NCI-H774 (cell line): ENCODE measurements at regions not wholly inside any gene's neighbourhood (a gene's known extent, or its start where the extent isn't known, plus 50 kb on each side); places are given as distances from the start of the nearest gene placed in this dataset.

ENCODE experiments used
- DNase-seq: peaks from one replicate; lab custom pipeline; 2025; lab: John Stamatoyannopoulos, UW

GRCh38 chr2:7891312-7891711 lies 790.5 kb upstream of the ID2 start:
- no peak for DNase-seq

DNA sequence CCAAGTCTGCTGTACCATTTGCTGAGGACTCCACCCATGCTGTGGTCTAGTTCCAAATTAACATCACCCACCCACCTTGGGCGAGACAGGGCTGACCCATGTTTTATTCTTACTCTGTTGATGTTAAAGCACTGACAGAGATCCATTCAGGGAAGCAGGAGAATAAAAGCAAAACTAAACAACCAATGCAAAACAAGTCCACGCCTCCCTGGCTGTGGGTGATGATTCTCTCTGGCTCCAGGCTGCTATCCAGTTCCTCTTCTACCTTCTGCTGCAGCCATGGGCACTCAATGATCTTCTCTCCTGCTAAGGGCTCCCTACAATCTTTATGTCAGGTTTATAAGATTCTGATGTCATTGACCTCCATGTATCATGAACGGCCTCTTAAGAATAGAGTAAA lies 786.6 kb upstream of the ID2 start:
- no peak for DNase-seq

- DNase-seq: no peak
Measured at GRCh38 chr2:7896940-7897487, 784.8 kb upstream of the ID2 start.

- DNase-seq: peak; percentile 65
Measured at GRCh38 chr2:7899241-7899640, 782.6 kb upstream of the ID2 start.

DNA sequence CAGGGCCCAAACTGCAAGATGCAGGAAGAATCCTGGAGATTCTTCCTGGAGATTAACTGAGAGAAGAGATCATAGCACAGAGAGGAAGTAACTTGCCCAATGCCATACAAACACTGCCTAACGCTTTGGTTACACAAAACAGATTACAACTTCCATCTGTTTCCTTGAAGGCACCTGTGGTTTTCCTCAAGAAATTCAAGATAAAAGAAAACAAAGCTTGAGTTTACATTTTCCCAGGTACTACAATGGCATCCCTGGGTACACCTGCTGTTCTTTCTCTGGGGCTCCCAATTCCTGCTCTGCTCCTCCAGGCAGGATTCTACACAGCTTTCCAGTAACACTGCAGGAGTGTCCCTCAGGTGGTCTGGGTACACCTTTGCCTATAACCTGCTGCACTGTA lies 781.9 kb upstream of the ID2 start:
- no peak for DNase-seq

- DNase-seq: no peak
Measured at GRCh38 chr2:7900593-7900992, 781.3 kb upstream of the ID2 start.

GRCh38 chr2:7902251-7902765 lies 779.5 kb upstream of the ID2 start:
- no peak for DNase-seq

GRCh38 chr2:7904319-7904718 lies 777.5 kb upstream of the ID2 start:
- DNase-seq: no peak

- DNase-seq: peak; percentile 88
Measured at GRCh38 chr2:7905756-7906155, 776.1 kb upstream of the ID2 start.

DNA sequence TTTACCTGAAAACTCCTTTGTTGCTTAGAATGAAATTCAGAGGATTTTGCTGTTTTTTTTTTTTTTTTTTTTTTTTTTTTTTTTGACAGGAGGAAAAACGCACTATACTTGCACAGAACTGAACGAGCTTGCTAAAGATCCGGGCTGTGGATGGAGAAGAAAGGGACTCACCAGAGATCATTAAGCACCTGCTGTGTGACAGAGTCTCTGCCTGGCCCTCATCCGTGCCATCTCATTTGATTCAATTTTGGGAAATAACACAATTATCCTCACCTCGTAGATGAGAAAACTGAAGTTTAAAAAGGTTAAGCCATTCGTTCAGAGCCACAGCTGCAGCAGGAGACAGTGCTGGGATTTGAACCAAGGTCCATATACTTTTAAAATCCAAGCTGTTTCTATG lies 775.4 kb upstream of the ID2 start:
- peak; percentile 53 for DNase-seq

GRCh38 chr2:7907041-7907440 lies 774.8 kb upstream of the ID2 start:
- no peak for DNase-seq

GRCh38 chr2:7910752-7911151 lies 771.1 kb upstream of the ID2 start:
- DNase-seq: no peak

DNA sequence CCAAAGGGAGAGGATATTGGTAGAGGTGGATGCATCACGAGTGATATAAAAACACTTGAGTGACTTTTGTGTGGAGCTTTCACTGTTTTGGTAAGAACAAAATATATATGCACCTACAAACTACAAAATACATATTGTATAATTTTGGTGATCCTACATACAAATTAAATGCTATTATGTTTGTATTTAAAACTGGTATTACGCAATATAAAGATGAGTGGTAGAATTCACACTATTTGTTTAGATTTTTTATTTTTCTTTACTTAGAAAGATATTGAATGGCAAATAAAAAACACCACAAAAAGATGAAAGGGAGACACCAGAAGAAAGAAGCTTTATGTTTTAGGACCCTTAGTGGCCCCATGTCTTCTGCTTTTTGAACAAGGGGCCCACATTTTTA lies 770.7 kb upstream of the ID2 start:
- no peak for DNase-seq

DNA sequence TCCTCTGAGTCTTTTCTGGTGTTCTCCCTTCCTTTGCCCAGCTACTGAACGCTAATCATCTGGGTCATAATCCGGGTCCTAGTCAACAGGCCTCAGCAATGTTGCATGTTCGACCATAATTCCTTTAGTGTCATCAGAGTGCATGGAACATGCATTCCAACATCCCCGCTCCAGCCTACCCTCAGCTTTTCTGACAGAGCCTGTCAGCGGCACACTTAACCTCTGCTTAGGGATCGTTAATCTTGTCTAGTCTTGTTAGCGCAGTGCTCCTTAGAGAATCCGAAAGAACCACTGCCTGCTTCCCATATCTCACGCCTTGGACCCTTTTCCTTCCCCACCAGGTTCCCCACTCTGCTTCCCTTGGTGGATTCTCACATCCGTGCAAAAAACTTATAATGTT lies 767.9 kb upstream of the ID2 start:
- DNase-seq: no peak

GRCh38 chr2:7915302-7916091 lies 766.4 kb upstream of the ID2 start:
- no peak for DNase-seq

GRCh38 chr2:7916670-7917069 lies 765.2 kb upstream of the ID2 start:
- DNase-seq: no peak

DNA sequence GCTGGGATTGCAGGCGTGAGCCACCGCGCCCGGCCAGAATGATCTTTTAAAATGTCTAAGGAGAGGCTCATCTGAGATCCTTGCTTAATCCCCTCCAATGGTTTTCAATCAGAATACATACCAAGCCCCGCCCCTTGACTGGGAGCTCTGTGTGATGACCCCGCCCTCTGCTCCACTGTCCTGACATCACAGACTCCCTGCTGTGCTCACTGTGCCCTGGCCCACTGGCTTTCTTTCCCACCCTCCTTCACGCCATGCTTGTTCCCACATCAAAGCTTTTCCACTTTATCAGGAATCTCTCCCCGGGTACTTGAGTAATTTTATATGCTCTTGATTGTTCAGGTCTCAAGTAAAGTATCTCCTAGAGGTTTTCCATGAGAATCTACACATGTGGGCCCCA lies 762.3 kb upstream of the ID2 start:
- DNase-seq: no peak

DNA sequence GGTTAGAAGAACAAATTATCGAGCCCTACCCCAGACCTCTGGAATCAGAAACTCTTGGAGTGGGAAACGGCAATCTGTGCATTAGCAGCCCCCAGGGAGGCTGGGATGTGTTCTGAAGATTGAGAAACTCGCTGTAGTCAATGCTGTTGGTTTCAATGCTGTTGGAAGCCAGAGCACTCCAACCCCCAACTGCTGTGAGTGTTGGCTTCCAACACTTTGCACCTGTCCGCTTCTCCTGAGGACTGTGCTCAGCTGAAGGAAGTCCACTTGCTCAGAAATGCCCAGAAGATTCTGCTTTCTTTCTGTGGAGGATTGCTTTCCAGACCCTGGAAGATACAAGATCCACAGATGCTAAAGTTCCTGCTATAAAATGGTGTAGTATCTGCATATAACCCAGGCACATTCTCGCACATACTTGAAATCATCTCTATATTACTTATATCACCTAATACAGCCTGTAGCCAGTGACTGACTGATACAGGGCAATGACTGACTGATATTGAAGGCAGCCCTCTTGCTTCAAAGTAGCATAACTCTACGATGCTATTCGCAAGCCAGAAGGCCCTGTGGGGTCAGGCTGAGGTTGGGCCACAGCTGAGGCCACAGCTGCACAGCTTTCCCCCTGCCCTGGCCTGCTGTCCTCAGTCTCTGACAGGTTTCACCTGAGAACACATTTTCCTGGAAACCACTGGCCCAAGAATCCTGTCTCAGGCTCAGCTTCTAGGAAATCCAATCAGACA lies 757.7 kb upstream of the ID2 start:
- no peak for DNase-seq

GRCh38 chr2:7925506-7925905 lies 756.4 kb upstream of the ID2 start:
- DNase-seq: no peak

DNA sequence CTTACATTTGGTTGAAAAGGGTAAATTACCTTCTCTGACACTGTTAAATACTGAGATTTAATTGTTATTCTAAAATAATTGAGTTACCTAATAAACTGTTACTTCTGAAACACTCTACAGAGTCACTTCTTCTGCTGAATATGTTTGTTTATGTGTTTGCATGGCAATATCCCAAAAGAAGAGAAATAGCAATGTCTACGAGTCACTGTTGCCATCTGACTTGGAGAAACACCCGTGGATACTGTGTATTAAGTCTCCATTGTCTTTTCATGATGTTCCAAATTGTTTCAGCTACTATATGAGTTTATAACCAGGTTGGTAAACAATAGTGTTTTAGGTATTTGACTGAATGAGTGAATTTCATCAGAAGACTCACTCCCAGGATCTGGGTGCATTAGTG lies 754.2 kb upstream of the ID2 start:
- DNase-seq: no peak

DNA sequence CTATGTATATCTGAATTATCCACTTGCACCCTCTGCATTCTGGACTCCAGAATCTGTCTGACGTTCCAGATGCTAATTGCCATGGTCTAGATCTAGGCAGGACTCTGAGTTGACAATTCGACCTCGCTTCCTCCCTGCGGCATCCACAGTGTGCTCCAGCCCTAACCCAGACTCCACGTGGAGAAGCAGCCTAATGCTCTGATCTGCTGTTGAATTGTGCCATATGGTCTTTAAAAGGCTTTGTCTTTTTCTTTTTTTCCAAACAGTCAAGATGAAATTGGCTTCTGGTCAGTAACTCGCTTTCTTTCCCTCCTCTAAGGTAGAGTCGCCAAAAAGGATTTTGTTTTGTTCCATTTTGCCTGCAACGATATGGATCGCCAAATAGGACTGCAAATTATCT lies 752.6 kb upstream of the ID2 start:
- DNase-seq: no peak

DNA sequence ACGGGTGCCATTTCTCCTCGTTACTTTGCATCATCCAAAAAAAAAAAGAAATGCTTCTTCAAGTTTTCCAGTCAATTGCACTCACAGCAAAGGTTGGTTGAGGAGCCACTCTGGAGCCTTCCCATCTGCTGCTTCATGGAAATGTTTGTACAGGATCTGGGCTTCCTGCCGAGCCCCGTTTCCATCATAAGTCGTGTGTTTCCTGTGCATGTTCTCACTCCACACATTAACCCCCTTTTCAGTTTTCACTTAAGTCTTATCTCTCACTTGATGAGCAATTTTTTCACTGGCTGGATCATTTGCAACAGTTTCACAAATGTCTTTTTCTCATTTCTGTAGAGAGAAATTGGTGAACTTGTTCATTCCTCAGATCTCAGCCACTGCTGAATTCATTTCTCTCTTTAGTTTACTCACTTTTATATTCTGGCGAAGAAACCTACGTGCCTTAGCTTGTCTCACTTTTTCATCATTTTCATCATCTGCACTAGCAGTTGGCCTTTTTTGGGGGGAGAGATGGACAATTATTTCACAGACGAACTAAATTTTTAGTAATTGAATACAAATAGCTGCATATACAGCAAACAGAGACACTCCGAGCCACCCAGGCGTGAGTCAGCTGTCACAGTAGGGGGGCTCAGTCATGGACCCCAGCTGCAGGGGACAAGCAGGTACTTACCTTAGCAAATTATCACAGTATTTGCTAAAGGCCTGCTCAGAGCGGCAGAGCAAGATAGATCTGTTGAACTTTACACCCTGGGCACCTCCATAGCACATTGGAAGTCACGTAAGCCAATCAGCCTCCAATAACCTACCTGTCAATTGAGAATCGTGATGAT lies 750.8 kb upstream of the ID2 start:
- DNase-seq: no peak
